Activated CD4-positive, alpha-beta T cell treated with anti-CD3 and anti-CD28 coated beads, Interleukin-10, Interleukin-2, amounts not matched to agents 100 ng/mL and 50 ng/mL, durations not matched to agents 16 hours and 8 hours (primary cell): ENCODE measurements at regions not wholly inside any gene's neighbourhood (a gene's known extent, or its start where the extent isn't known, plus 50 kb on each side); places are given as distances from the start of the nearest gene placed in this dataset.

Experiments used
- DNase-seq: peaks from one replicate; pipeline ENCODE4 v3.0.0-alpha.2; 2020

DNA sequence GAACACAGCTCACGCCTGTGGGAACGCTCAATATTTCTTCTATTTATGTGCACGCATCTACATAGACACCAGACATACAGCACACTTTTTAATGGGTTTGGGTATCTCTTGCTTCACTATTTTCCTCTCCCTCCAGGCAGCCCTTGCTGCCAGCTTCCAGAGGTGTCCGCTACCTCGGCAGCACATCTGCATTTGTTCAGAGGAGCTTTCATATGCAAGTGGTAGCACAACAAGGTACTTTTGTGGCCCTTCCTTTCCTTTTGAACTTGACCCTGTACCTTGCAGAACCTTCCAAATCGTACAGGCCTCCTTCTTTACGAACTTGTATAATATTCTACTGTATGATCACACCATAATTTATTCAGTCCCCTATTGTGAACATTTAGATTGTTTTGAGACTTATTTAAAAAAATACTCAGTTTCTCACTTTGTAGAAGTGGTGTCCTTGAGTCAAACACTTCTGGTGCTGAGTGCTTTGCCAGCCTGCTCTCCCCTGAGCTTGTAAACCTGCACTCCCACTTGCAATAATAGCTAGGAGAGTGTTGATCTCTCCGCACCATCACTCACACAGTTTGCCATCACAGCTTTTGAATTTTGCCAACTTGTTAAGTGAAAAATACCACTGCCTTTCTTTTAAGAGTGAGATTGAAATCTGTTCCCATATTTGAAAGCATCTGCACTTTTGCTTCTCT, 106.0 kb upstream of the ZNF32 start:
- DNase-seq, result no peak

DNA sequence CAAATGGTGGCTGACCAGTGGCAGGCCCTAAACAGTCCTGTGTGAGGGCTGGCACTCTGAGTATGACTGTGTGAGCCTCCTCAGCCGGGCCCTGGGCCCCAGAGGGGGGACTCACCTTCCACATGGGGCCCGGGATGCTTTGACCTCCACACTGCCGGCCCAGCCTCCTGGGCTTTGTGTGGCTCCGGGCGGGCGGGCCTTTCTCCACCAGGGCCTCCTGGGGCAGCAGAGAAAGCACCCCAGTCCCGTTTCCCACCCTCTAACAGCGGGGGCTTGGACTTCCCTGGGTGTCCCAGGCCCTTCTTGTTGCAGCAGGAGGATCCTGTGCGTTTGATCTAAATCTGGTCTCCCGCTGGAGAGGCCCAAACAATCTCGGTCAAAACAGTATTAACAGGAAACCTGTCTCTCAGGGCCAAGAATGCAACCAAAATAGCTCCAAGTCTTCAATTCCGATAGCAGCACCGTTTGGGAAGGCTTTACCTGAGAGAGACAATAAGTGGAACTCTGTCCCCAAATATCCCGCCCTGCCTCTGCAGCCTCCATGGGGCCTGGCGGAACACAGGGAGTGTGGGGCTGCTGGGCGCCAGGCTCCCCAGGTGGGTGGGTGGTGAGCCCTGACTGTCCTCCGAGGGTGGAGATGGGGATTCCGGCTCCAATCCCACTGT, 104.8 kb upstream of the ZNF32 start:
- DNase-seq, result no peak

DNA sequence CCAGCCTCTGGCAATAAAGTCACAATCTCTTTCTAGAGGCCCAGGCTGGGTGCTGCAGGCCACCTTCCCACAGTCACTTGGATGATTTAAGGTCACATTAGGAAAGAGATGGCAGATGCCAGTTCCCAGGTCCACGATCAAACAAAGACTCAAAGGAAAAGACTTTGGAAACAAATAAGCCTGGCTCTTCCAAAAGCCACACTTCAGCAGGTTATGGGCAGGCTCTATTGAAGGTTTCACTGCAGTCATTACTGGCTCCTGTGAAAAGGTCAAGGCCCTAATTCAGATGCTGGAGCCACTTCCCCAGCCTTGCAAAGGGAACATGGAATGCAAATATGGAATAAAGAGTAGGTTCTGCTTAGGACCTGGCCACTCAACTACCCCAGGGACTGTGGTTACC, 104.0 kb upstream of the ZNF32 start:
- DNase-seq, result no peak

DNA sequence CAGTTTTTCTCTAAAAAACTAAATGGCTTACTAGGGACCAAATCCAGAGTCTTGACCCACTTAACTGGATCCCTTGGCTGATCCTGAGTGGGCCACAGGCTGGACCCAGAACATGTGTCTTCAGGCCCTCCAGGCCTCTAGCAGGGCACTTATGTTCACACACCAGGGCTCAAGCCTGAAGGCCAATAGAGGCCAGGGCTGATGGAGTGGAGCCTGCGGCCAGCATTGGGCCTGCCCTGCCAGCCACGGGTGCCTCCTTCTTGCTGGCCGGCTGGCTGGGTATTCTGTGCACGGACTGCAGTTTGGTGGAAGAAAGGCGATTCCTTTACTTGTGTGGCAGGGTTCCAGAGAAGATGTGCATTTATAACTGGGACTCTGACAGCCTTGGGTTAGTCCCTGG, 103.0 kb upstream of the ZNF32 start:
- no peak for DNase-seq

DNA sequence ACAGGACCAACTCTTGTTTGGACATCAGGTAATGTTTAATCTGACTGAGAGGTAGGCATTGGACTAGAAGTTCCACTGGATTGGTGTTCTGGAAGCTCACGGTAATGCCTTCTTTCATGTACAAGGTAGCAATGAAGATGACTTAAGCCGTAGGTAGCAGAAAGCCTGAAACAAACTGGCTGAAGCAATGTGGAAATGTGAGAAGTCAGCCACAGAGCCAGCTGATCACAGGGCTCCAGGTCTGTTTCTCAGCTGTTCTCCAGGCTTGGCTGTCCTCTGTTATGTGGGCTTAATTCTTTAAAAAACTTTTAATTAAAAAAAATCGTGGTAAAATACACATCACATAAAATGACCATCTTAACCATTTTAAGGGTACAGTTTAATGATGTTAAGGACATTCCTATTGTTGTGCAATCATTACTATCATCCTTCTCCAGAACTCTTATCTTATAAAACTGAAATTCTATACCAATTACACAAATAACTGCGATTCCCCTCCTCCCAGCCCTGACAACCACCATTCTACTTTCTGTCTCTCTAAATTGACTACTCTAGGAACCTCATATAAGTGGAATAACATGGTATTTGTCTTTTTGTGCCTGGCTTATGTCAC, 101.4 kb upstream of the ZNF32 start:
- no peak for DNase-seq

DNA sequence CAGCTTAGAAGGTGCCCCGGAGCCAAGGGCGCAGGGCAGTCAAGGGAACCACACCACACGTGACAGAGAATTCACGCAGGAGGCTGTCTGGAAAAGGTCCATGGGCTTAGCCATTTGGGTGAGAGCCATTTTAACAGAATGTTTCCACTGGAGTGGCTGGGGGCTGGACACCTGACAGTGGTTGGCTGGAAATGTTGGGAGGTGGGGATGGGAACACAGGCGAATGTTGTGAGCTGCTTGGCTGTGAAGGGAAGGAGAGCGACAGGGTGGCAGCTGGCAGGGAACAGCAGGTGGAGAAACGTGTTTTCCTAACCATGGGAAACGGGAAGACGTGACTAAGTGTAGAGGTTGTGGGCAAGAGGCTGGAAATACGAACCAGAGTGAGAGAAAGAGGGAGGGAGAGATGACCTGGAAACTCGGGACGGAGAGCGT, 100.5 kb upstream of the ZNF32 start:
- DNase-seq, result no peak

DNA sequence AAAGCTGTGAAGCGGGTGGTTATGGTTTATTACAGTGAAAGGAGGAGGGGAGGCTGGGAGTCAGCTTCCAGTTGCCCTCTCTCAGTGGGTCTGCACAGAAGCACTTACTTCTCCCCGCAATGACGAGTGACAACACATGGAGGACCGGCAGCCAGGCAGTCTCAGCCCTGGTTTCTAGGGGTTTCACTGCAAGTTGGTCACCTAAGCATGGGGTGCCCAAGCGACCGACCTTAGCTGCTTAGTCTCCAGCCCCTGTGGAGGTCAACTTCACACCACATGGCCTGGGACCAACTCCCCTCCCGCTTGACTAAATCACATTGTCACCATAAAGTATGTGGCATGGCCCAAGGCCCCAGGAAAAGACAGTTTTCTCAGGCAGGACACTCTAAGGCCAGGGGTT, 99.9 kb upstream of the ZNF32 start:
- DNase-seq, result no peak

DNA sequence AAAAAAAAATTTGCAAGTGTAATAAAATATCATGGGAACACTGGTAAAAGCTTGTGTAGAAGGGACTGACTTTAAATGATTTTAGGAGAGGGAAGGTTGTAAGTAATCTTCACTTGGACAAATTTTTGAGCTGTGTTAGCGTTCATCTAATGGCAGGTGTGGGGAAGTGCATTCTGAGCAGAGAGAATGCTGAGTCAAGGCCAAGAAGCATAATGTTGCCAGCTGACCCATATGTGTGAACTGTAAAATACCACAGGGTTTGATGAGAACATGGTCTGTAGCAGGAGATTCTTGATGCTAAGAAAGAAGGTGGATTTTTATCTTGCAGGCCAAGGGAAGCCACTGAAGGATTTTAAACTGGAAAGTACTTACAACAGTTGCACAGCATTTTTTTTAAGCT, 98.2 kb upstream of the ZNF32 start:
- no peak for DNase-seq

DNA sequence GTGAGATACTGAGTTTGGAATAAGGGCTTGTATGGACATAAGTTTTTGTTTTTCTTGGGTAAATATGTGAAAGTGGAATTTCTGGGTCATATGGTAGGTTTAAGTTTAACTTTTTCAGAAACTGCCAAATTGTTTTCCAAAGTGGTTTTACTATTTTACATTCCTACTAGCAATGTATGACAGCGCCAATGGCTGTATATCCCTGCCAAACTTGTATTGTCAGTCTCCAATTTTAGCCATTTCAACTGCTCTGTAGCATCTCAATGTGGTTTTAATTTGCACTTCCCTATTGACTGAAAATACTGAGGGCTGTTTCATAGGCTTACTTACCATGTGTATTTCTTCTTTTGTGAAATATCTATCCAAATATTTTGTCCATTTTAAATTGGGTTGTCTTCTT, 90.5 kb upstream of the ZNF32 start:
- no peak for DNase-seq

DNA sequence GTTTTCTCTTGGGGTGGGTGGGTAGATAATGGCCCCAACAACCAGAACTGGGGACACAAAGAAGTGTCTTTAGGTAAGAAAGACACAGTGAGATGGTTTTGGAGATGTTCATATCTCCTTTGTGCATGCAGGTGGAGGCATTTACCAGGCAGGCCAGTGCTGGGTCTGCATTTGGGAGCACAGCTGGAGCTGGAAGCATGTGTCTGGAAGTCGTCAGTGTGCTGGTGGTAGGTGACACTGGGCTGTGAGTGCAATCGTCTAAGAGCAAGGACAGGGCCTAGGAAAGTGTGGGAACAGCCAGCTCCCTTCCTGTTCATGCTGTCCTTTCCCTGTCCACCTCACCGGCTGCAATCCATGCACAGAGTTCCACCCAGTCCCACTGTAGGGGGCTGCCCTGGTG, 88.3 kb upstream of the ZNF32 start:
- no peak for DNase-seq

DNA sequence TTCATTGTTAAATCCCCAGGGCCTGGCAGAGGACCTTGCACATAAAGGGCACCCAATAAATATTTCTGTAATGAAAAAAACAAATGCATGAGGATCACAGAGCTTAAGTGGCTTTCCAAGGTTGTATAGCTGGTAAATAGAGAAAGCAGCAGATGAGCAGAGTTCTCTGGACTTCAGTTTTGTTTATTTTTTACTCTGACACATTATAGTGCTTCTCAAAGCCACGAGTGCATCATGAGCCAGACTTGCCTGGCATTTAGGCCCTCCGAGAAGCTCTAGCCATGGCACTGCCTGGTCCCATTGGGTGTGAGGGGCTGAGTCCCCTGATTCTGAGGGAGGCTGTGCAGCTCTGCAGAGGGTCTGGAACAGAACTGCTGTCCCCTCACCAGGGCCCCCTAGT, 87.2 kb upstream of the ZNF32 start:
- no peak for DNase-seq

DNA sequence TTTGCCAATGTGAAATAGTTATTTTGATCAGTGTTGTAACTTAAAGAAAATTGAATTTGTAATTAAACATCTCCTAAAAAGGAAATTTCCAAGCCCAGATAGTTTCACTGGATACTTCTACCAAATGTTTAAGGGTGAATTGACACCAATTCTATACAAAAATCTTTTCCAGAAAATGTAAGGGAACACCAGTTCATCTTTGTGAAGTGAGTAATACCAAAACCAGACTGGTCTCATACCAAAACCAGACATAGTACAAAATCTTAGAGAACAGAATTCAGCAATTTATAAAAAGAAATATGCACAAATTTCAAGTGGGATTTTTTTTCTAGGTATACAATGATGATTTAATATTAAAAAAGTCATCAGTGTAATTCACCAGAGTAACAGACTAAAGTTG, 86.0 kb upstream of the ZNF32 start:
- peak; percentile 32 for DNase-seq

DNA sequence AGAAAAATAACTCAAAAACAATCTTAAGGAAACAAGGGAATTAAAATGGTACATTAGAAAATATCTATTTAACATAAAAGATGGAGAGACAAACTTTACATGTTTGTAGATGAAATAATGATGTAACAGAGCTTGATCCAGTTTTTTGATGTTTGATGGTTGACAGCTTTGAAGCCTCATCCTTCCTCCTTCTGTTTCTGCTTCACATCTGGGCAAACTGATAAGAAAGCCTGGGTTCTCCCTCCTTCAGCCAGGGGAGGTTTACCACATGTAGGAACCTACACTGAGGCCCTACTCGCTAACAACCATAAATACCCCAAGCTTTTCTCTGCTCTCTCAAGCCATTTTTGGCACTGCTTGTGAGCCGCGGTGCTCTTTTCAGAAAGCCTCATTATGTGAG, 82.8 kb upstream of the ZNF32 start:
- no peak for DNase-seq

DNA sequence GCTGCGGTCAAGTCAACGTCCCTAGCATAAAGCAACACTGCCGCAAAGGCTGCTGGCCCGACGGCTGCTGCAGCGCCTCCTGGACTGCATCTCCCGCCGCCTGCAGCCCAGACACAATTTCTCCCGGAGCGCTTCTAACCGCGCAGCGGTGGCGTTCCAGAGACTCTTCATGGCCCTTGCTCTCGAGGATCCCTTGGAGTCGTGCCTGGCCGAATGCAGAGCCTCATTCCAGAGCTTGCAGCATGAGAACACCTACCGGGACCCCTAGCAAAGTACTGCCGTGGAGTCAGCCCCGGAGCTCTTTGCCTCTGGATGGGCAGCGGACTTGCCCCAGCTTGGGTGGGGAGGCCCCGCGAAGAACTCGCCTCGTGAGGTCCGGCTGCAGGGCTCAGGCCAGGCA, 79.7 kb upstream of the ZNF32 start:
- no peak for DNase-seq

DNA sequence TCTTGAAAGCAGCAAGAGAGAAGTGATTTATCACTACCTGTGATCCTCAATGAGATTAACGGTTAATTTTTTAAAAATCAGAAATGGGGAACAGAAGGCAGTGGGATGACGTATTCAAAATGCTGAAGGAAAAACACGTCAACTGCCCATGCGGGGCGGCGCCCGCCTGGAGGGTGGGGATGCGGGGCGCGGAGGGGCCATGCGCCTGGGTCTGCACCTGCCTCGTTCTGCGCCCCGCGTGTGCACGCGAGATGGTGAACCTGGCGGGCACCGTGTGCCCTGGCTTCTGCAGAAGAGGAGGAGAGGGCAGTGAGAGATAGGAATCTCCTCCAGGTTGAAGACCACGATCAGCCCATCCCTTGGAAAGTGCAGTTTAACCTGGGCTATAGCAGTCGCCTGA, 79.3 kb upstream of the ZNF32 start:
- DNase-seq, result no peak

DNA sequence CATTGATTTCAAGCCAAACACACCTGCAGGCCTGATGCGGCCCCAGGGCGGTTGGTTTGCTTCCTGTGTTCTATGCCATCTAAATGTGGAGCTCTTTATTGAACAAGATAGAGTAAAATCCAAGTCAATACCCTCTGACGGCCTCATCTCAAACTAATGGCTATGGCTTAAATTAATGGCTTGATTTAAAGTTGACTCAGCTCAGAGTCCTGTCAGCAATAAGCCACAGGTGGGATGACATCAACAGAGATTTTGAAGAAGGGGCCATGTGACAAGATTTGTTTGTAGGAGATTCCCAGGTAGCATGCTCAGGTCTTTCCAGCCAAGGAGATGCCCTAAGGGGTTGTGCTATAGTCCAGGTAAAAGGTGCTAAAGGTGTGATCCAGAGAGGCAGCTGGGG, 66.7 kb upstream of the ZNF32 start:
- DNase-seq, result no peak

DNA sequence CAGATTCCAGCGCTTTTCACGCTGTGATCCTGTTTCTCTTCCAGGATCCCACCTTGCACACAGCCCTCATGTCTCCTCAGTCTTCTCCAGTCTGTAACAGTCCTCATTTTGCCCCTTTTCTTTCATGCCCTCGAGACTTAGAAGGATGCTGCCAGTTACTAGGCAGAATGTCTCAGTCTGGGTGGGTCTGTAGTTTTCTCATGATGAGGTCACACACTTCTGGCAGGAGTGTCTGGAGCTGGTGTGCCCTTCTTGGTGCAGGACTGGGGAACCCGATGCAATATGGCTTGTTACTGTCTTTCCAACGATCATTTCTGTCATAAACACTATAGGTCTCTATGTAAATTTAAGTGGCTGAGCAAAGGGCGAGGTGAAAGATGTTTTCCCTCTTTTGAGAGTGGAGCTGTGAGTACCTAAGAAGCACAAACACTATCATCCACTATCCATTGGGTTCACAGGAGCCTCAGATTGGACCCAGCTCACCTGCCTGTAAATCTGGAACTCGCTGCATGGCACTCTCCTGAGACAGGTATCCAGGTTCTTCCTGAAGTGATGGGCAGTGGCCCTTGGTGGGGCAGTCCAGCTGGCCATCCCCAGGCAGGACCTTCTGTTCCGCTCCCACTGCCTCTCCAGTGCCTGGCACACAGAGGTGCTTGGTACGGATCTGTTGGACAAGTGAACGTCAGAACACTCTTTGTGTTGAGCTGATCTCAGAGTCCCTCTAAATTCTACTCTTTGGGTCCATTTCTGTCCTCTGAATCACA, 64.3 kb upstream of the ZNF32 start:
- no peak for DNase-seq

DNA sequence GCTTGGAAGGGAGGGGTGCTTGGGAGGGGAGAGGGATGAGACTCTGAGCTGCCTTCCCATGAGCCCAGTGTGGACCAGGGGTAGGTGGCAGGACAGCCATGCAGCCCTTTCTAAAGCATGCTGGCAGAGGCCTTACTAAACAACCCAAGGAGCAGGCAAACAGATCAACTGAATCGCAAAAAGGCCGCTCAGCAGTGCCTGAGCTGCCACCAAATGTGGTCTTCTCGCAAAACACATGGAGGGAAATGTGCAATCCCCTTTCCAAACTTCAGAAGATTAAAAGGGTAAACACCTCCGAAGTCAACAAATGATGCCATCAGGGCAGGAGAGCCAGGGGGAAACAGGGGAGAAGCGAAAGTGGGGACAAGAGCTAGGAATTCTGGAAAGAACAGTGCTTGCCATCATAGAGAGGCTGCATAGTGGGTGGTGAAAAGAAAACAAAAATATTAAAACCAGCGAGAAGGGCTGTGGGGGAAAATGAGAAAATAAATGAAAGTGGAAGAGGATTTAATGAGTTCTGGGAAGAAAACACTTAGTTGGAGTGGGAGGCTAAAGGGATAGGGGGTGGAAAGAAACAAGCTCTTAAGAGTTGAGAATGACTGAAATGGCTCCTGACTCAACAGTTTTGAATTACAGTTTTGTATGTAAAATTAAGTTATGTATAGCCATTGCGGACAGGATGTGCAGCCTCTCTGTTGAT, 62.2 kb upstream of the ZNF32 start:
- DNase-seq, result no peak

DNA sequence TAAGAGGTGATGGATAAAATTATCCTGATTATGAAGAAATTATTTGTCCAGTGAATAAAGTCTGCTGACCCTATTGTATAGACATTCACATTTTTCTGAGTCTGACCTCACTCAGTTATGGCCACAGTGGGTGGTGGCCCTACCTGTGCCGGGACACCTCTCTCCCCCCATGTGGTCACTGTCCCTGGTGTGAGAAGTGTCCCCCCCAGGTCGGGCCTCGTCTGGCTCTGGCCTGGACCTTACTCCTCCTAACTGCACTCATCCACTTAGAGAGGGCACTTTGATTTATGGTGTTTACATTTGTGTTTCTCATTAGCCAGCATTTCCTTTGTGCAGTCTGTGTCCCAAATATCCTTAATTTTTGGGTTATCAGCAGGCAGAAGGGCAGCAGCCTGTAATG, 59.6 kb upstream of the ZNF32 start:
- DNase-seq, result no peak

DNA sequence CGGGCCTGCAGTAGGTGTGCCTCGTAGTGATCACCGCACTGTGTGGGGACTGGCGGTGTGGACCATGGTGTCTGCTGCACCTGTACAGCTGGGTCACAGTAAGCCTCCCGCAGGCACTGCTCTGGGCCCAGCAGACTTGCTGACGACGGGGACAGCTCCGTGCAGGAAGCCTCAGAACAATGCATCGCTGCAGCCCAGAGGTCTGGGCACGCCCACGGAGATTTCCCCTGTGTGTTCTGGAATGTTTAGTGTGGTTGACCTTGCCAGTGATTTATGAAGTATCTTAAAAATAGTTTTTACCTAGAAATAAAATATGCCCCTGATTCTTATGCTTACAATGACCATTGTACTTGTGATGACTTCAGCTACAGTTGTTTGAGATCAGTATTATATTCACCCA, 59.1 kb upstream of the ZNF32 start:
- no peak for DNase-seq

DNA sequence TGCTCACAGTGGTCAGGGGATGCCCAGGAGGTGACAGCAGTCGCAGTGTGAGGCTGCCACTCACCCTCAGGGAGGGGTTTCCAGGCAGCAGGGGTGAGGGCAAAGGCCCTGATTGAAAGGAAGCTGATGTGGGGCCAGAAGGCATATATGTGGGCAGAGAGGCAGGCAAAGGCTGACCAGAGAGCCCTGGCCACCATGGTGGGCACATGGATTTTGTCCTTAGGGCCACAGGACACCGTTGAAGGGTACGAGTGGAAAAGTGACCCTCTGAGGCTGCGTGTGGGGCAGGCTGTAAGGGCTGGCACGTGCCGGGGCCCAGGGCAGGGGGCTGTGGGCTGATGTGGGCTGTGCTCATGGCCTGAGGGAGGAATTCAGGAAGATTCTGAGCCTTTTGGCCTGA, 57.5 kb upstream of the ZNF32 start:
- no peak for DNase-seq

DNA sequence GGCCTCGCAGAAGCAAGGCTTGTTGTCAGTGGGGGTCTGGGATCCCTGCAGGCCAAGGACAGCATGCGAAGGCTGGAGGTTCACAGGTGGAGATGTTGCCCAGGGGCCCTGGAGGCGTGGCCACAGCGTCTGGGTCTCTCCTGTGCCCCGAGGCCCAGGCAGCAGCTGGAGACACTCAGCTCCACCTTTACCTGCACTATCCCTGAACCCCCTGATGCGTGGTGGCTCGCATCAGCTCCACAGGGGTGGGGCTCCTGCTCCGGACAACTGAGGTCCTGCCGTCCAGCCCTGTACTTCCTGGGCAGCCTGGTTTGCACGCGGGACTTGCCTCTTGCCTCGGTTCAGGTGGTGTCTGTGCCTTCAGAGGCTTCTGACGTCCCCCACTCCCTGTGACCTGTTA, 54.6 kb upstream of the ZNF32 start:
- no peak for DNase-seq

DNA sequence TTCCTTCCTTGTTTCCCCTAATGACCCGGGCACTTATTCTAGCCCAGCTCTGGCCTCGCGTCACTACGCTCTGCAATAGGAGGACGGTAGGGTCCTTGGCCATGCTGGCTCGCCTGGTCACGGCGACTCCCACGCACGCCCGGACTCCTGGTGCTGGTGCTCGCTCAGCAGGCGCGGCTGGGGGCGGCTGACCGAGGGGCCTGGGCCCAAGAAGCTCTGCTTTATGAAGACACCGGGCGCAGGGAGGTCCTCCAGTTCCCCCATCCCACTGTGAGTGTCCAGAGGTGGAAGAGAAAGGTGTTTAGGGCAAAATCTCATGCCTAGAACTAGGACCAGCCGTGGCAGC, 54.2 kb upstream of the ZNF32 start:
- no peak for DNase-seq
